T-helper 17 cell (primary cell): ENCODE measurements at regions not wholly inside any gene's neighbourhood (a gene's known extent, or its start where the extent isn't known, plus 50 kb on each side); places are given as distances from the start of the nearest gene placed in this dataset.
"Not testable (repeated sequence)": the region's sequence is repeated elsewhere in the genome, so short reads cannot be mapped to it uniquely, and the experiment has no call there.

ENCODE experiments used
- ATAC-seq: fragments of 150-1000 bp; cut with Tn5 transposase; 2 replicates; pipeline ENCODE4 v1.10.0; 2021; ENCODE audit warnings: mild to moderate bottlenecking, moderate library complexity
- DNase-seq, 3 donors: peaks; one replicate each; pipeline versions ENCODE4 v3.0.0 to v3.0.0-alpha.2; 2020 to 2021
- H3K9me3 ChIP-seq: one replicate; pipeline ENCODE4 v1.7.0; 2013; ENCODE audit warnings: low read length, mild to moderate bottlenecking; ENCODE audit not compliant: control insufficient read depth, poor library complexity, severe bottlenecking
- H3K27ac Mint-ChIP-seq: one replicate; pipeline ENCODE4 v1.8.0; 2022; ENCODE audit warnings: mild to moderate bottlenecking, moderate library complexity, mixed read lengths
- H3K27me3 Mint-ChIP-seq: one replicate; pipeline ENCODE4 v1.8.0; 2022; ENCODE audit warnings: mixed read lengths
- H3K36me3 Mint-ChIP-seq: one replicate; pipeline ENCODE4 v1.8.0; 2022; ENCODE audit warnings: low read depth, mixed read lengths
- H3K4me1 Mint-ChIP-seq: one replicate; pipeline ENCODE4 v1.8.0; 2022; ENCODE audit warnings: mild to moderate bottlenecking, mixed read lengths
- H3K4me3 Mint-ChIP-seq: one replicate; pipeline ENCODE4 v1.8.0; 2022; ENCODE audit warnings: mild to moderate bottlenecking, moderate library complexity, mixed read lengths

GRCh38 chr4:100006161-100006560, 56.1 kb upstream of the H2AZ1 start:
- H3K9me3 ChIP-seq, ATAC-seq, H3K27me3 Mint-ChIP-seq, H3K36me3 Mint-ChIP-seq, H3K4me3 Mint-ChIP-seq, H3K4me1 Mint-ChIP-seq, H3K27ac Mint-ChIP-seq, DNase-seq: not testable (repeated sequence)
